ENCODE measurements at regions not wholly inside any gene's neighbourhood (a gene's known extent, or its start where the extent isn't known, plus 50 kb on each side); places are given as distances from the start of the nearest gene placed in this dataset.

DNA sequence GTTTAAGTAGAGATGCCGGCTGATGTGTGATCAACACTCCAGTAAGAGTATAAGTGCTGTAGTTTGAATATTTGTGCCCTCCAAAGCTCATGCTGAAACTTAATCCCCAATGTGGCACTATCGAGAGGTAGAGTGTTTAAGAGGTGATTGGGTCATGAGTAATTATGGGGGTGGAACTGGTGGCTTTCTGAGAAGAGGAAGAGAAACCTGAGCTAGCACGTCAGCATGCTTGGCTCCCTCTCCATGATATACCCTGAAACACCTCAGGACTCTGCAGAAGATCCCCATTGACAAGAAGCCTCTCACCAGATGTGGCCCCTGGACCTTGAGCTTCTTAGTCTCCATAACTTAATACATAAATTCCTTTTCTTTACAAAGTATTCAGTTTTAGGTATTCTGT, 584.8 kb downstream of the TSN start:
- Histone ChIP-seq H3K9me1 (ENCODE audit: control insufficient read depth, insufficient read depth, low read length) (no peaks in the 10 kb centered on the region), H3K79me2 (ENCODE audit: control insufficient read depth, insufficient read depth, low read length) (no peaks in the 10 kb centered on the region), H2AFZ (ENCODE audit: low read depth, low read length) (no peak overlapping the region), H3K4me3 (no peak overlapping the region), H3K9me3 (replicated peaks; ENCODE audit: control insufficient read depth, insufficient read depth, low read depth, low read length) (no peaks in the 10 kb centered on the region), H3K4me2 (ENCODE audit: insufficient read depth, low read length) (no peak overlapping the region), H3K27me3 (ENCODE audit: control insufficient read depth in 2 of 2, insufficient read depth in 2 of 2, low read length in 2 of 2) (no peaks in the 10 kb centered on the region), H3K27ac (ENCODE audit: extremely low read depth, low read depth, low read length) (no peak overlapping the region), H3K9ac (ENCODE audit: insufficient read depth in 1 of 2, low read depth in 2 of 2, low read length in 2 of 2) (no peak overlapping the region), H4K20me1 (replicated peaks; ENCODE audit: control insufficient read depth, insufficient read depth, low read length) (no peaks in the 10 kb centered on the region), H3K36me3 (ENCODE audit: control insufficient read depth, insufficient read depth, low read length) (no peaks in the 10 kb centered on the region), H3K4me1 (replicated peaks in 1 of 2; ENCODE audit: control insufficient read depth in 2 of 2, insufficient read depth in 2 of 2, low read length in 2 of 2) (no peaks in the 10 kb centered on the region)
- 0% methylated on average over 3 of the region's 3 CpGs for WGBS (ENCODE audit: insufficient coverage, low coverage, missing lambda C conversion rate)
- BruUV-seq (replicated peaks), result no TSS peak
- CTCF ChIA-PET (ENCODE audit: low intra/inter-chr PET ratio), result no interaction called here
- FAIRE-seq, result no peak
- DNase-seq (ENCODE audit: extremely low read depth in 1 of 4, low spot score in 3 of 4), result no peak
- in situ Hi-C loops (cut with MboI) (no loop called here), intact Hi-C loops (cut with micrococcal nuclease) (no loop called here)
- ATAC-seq, result no peak
- POLR2A ChIA-PET, result no interaction called here
- no peak for TF ChIP-seq SRSF9 (IDR thresholded peaks at IDR 0.05; ENCODE audit: borderline replicate concordance, low read depth, low read length)
- no peak for TF ChIP-seq CBFB (CRISPR knock-in tag; IDR thresholded peaks at IDR 0.05)
- TF ChIP-seq, protein P1, sequence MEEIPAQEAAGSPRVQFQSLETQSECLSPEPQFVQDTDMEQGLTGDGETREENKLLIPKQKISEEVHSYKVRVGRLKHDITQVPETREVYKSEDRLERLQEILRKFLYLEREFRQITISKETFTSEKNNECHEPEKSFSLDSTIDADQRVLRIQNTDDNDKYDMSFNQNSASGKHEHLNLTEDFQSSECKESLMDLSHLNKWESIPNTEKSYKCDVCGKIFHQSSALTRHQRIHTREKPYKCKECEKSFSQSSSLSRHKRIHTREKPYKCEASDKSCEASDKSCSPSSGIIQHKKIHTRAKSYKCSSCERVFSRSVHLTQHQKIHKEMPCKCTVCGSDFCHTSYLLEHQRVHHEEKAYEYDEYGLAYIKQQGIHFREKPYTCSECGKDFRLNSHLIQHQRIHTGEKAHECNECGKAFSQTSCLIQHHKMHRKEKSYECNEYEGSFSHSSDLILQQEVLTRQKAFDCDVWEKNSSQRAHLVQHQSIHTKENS (CRISPR knock-in tag; IDR thresholded peaks at IDR 0.05), result no peak
- no peak for TF ChIP-seq EP400 (IDR thresholded peaks at IDR 0.05)
- no peak for TF ChIP-seq ILF3 (IDR thresholded peaks at IDR 0.05; ENCODE audit: borderline replicate concordance)
- no peak for TF ChIP-seq MEF2D (tag; conservative IDR thresholded peaks at IDR 0.05; ENCODE audit: low read depth)
- no peak for TF ChIP-seq MCM2 (IDR thresholded peaks at IDR 0.05; ENCODE audit: low read depth)
- TF ChIP-seq TRIM28 (IDR thresholded peaks at IDR 0.05), result no peak
- TF ChIP-seq MYC (IDR thresholded peaks at IDR 0.05; ENCODE audit: low read depth, low read length), result no peak
- TF ChIP-seq MYC (CRISPR knock-in tag; IDR thresholded peaks at IDR 0.05; ENCODE audit: borderline replicate concordance, low read depth), result no peak
- no peak for TF ChIP-seq NFXL1 (CRISPR knock-in tag; IDR thresholded peaks at IDR 0.05)
- TF ChIP-seq ZNF197 (CRISPR knock-in tag; IDR thresholded peaks at IDR 0.05; ENCODE audit: low read depth), result no peak
